HG02588 (cell line): ENCODE measurements at regions not wholly inside any gene's neighbourhood (a gene's known extent, or its start where the extent isn't known, plus 50 kb on each side); places are given as distances from the start of the nearest gene placed in this dataset.

ENCODE experiments used
- ATAC-seq: cut with Tn5 transposase; IDR thresholded peaks from one replicate; pipeline ENCODE4 v1.9.1; 2021; ENCODE audit warnings: mild to moderate bottlenecking, moderate library complexity; ENCODE audit not compliant: unreplicated experiment

- no peak for ATAC-seq
These were observed 787.0 kb downstream of the TFAP2A start for GRCh38 chr6:9627916-9628315.

GRCh38 chr6:9623985-9624384, 790.9 kb downstream of the TFAP2A start:
- ATAC-seq: no peak

- ATAC-seq: no peak
These were observed 791.5 kb downstream of the TFAP2A start for GRCh38 chr6:9623228-9623832.

GRCh38 chr6:9621276-9621675, 793.6 kb downstream of the TFAP2A start:
- ATAC-seq: no peak

GRCh38 chr6:9620687-9621086, 794.2 kb downstream of the TFAP2A start:
- no peak for ATAC-seq

GRCh38 chr6:9620263-9620662, 794.6 kb downstream of the TFAP2A start:
- ATAC-seq: no peak

- no peak for ATAC-seq
These were observed 800.1 kb downstream of the TFAP2A start for GRCh38 chr6:9614778-9615177.

GRCh38 chr6:9612489-9612888, 802.4 kb downstream of the TFAP2A start:
- ATAC-seq: no peak

GRCh38 chr6:9610620-9611415, 804.1 kb downstream of the TFAP2A start:
- no peak for ATAC-seq

GRCh38 chr6:9606435-9607134, 808.3 kb downstream of the TFAP2A start:
- ATAC-seq: no peak

- ATAC-seq: no peak
These were observed 820.1 kb downstream of the TFAP2A start for GRCh38 chr6:9594746-9595145.

- ATAC-seq: no peak
These were observed 821.3 kb downstream of the TFAP2A start for GRCh38 chr6:9593554-9593953.

GRCh38 chr6:9583753-9584352, 831.0 kb downstream of the TFAP2A start:
- ATAC-seq: no peak

- no peak for ATAC-seq
These were observed 833.7 kb downstream of the TFAP2A start for GRCh38 chr6:9581155-9581554.

- no peak for ATAC-seq
These were observed 838.4 kb downstream of the TFAP2A start for GRCh38 chr6:9576521-9576920.

- no peak for ATAC-seq
These were observed 848.8 kb downstream of the TFAP2A start for GRCh38 chr6:9566096-9566495.

GRCh38 chr6:9564021-9564420, 850.9 kb downstream of the TFAP2A start:
- ATAC-seq: no peak

- ATAC-seq: no peak
These were observed 851.3 kb downstream of the TFAP2A start for GRCh38 chr6:9563568-9563967.

GRCh38 chr6:9554806-9555205, 860.1 kb downstream of the TFAP2A start:
- no peak for ATAC-seq

- no peak for ATAC-seq
These were observed 860.6 kb downstream of the TFAP2A start for GRCh38 chr6:9554323-9554722.

- ATAC-seq: no peak
These were observed 861.9 kb downstream of the TFAP2A start for GRCh38 chr6:9553002-9553401.

- no peak for ATAC-seq
These were observed 871.2 kb downstream of the TFAP2A start for GRCh38 chr6:9543649-9544048.
